Neutrophil (primary cell): ENCODE measurements at regions not wholly inside any gene's neighbourhood (a gene's known extent, or its start where the extent isn't known, plus 50 kb on each side); places are given as distances from the start of the nearest gene placed in this dataset.

Experiments
- H3K27ac ChIP-seq: fragments of 200-600 bp; sonication (generic); 2 replicates; pipeline ENCODE4 v1.5.1; 2016; ENCODE audit warnings: mild to moderate bottlenecking, moderate library complexity
- H3K27me3 ChIP-seq: fragments of 200-600 bp; sonication (generic); 2 replicates; pipeline ENCODE4 v1.6.0; 2016; ENCODE audit warnings: mild to moderate bottlenecking
- H3K36me3 ChIP-seq: fragments of 200-600 bp; sonication (generic); 2 replicates; pipeline ENCODE4 v1.5.1; 2017
- H3K4me1 ChIP-seq, 2 experiments: fragments of 200-600 bp in 1 of 2; sonication (generic) in 1 of 2; 1 replicate in 1 of 2; 2 replicates in 1 of 2; pipeline versions ENCODE4 v1.5.1 to v1.6.1; 2013 to 2016; ENCODE audit warnings: low read depth in 1 of 2, low read length in 1 of 2, mild to moderate bottlenecking in 1 of 2, moderate library complexity in 1 of 2; ENCODE audit not compliant: control insufficient read depth in 1 of 2, insufficient read depth in 1 of 2
- H3K4me3 ChIP-seq, 2 experiments: fragments of 200-600 bp in 1 of 2; sonication (generic) in 1 of 2; 1 replicate in 1 of 2; 2 replicates in 1 of 2; pipeline ENCODE4 v1.5.1; 2013 to 2016; ENCODE audit warnings: low read depth in 1 of 2, low read length in 1 of 2, mild to moderate bottlenecking in 1 of 2, moderate library complexity in 1 of 2
- H3K9me3 ChIP-seq: fragments of 200-600 bp; sonication (generic); 2 replicates; pipeline ENCODE4 v1.5.1; 2016
- TF ChIP-seq, protein P1 (sequence below): fragments of 200-600 bp; sonication (generic); IDR thresholded peaks from 2 replicates; pipeline ENCODE4 v1.5.1; 2016; ENCODE audit warnings: antibody characterized with exemption

DNA sequence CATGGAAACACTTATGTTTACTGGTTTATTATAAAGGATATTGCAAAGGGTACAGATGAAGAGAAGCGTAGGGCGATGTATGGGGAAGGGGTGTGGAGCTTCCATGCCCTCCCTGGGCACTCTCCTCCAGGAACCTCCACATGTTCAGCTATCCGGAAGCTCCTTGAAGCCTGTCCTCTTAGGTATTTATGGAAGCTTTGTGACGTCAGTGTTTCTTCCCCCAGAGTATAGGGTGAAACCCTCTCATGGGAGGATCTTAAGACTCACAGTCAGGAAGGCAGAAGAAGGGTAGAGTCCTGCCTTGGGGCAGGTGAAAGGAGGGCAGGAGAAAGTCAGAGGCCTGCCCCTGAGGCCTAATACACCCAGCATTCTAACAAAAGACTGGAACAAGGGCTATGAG is 61.3 kb upstream of the CREB1 start:
- TF ChIP-seq, protein P1, sequence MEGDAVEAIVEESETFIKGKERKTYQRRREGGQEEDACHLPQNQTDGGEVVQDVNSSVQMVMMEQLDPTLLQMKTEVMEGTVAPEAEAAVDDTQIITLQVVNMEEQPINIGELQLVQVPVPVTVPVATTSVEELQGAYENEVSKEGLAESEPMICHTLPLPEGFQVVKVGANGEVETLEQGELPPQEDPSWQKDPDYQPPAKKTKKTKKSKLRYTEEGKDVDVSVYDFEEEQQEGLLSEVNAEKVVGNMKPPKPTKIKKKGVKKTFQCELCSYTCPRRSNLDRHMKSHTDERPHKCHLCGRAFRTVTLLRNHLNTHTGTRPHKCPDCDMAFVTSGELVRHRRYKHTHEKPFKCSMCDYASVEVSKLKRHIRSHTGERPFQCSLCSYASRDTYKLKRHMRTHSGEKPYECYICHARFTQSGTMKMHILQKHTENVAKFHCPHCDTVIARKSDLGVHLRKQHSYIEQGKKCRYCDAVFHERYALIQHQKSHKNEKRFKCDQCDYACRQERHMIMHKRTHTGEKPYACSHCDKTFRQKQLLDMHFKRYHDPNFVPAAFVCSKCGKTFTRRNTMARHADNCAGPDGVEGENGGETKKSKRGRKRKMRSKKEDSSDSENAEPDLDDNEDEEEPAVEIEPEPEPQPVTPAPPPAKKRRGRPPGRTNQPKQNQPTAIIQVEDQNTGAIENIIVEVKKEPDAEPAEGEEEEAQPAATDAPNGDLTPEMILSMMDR = no peak
- Histone ChIP-seq H3K9me3 (no peaks in the 10 kb centered on the region), H3K4me3 (no peak overlapping the region), H3K4me1 (no peaks in the 10 kb centered on the region), H3K27ac (no peak overlapping the region), H3K36me3 (no peaks in the 10 kb centered on the region), H3K27me3 (no peaks in the 10 kb centered on the region)

DNA sequence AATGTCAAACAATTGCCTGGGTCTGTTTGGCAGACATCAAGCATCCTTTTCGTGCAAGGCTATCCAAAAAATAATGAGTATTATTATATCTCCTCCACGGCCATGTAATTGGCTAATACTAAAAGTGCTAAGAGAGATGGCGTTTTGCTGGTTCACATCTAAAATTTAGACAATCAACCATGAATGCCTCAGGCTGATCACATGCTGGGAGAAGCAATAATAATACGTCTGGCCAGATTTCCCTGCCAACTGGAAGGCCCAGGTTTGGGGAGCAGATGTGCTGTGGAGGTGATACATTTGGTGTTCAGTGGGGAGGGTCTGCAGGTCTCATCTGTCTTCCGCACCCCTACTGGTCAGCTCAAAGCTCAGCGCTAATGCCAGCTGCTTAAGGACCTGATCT is 60.3 kb upstream of the CREB1 start:
- Histone ChIP-seq H3K9me3 (no peaks in the 10 kb centered on the region), H3K27ac (no peak overlapping the region), H3K36me3 (no peaks in the 10 kb centered on the region), H3K4me1 (no peaks in the 10 kb centered on the region), H3K4me3 (no peak overlapping the region), H3K27me3 (no peaks in the 10 kb centered on the region)
- TF ChIP-seq, protein P1 = no peak

DNA sequence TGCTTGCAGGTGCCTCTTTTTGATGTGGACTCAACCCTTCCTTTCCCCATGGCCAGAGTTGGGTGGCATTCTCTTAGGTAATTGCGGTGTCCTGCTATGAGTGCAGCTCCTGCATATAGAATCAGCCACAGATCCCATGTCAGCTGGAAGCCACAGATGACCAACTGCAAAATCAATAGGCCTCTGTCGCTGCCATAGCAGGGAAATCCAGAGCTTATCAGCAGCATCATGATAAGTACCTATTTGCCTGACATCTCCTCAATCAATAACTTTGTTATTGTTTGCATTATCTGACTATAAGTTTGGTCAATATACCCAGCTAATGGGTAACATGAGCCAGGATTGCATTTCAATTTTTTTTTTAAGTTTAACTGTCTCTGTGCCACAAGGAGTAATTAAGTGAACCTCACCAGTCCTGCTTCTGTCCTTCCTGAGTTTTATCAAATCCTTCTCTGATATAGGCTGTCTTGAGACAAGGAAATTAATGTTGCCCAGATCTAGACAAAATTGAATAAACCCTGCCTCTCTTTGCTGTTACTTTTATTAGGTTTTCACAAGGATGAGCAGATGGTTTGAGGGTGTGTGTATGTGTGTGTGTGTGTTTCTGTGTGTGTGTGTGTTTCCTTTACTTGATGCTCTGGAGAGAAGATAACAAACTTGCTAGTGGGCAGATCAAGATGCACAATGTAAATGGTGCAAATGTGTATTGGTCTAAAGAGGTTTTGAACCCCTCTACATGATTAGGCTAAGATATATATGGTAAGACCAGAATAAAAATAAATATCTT is 59.6 kb upstream of the CREB1 start:
- peaks cover 3 to 5% of the 10 kb centered on the region in 2 experiments for H3K4me1 ChIP-seq
- H3K9me3 ChIP-seq = no peaks in the 10 kb centered on the region

DNA sequence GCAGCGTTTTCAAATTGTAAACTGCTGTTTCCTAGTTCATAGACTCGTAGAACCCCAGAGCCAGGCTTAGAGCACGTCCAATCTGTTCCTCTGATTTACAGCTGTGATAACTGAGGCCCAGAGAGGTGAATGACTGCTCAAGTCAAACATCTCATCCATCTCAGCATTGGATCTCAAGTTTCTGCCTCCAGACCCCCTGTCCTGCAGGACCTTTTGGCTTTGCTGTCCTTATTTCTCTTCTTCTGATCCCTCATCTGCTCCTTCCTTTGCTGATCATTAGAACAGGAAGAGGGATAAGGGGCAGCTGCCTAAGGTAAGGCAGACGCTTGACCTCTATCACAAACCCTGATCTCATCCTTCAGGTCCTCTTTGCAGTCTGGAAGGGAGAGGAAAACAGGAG is 58.5 kb upstream of the CREB1 start:
- H3K27me3 ChIP-seq = no peaks in the 10 kb centered on the region
- H3K9me3 ChIP-seq = no peaks in the 10 kb centered on the region
- TF ChIP-seq, protein P1 = no peak

More for the DNA sequence above, 59.6 kb upstream of the CREB1 start:
- Histone ChIP-seq H3K4me3 (no peak overlapping the region), H3K36me3 (no peaks in the 10 kb centered on the region), H3K27me3 (no peaks in the 10 kb centered on the region), H3K27ac (no peak overlapping the region)
- TF ChIP-seq, protein P1 = no peak

DNA sequence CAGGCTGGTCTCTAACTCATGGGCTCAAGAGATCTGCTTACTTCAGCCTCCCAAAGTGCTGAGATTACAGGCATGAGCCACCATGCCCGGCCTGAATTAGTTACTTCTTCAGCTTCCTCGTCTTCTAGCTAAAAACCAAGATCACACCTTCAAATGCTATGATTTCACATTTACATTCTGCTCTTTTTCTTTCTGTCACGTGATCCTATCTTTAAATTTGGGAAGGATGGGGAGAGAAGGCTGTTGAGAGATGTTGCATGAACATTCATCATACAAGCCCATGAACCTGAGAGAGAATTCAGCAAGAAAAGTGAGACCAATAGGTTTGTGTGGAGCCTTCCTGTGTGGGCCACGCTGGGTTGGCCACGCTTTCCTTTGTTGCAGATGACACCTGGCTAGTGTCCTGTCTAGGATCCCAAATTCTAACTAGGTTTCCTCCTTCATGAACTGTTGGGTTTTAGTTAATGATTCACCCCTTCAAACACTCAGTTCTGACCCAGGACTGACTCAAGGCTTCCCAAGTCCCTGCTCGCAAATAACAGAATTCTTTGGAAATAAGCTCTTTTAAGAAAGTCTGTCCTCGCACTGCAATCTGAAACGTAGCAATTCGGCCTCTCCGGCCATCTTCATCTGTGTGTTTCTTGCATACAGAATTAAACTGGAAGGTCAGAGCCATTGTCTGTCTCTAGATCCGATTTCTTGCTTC is 57.3 kb upstream of the CREB1 start:
- Histone ChIP-seq H3K4me1 (peaks cover 3 to 6% of the 10 kb centered on the region in 2 experiments), H3K4me3 (no peak overlapping the region), H3K9me3 (no peaks in the 10 kb centered on the region), H3K36me3 (no peaks in the 10 kb centered on the region), H3K27me3 (no peaks in the 10 kb centered on the region), H3K27ac (no peak overlapping the region)
- TF ChIP-seq, protein P1 = no peak

More for the DNA sequence above, 58.5 kb upstream of the CREB1 start:
- H3K4me3 ChIP-seq = no peak overlapping the region
- no peak overlapping the region for H3K27ac ChIP-seq
- H3K4me1 ChIP-seq = peaks cover 3 to 6% of the 10 kb centered on the region in 2 experiments
- no peaks in the 10 kb centered on the region for H3K36me3 ChIP-seq
